ENCODE measurements at regions not wholly inside any gene's neighbourhood (a gene's known extent, or its start where the extent isn't known, plus 50 kb on each side); places are given as distances from the start of the nearest gene placed in this dataset.
"Not testable (repeated sequence)": the region's sequence is repeated elsewhere in the genome, so short reads cannot be mapped to it uniquely, and the experiment has no call there.

DNA sequence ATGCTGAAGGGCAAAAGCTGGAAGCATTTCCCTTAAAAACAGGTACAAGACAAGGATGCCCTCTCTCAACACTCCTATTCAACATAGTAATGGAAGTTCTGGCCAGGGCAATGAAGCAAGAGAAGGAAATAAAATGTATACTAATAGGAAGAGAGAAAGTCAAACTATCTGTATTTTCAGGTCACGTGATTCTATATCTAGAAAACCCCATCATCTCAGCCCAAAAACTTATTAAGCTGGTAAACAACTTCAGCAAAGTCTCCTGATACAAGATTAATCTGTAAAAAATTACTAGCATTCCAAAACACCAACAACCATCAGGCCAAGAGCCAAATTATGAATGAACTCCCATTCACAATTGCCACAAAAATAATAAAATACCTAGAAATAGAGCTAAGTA is 213.2 kb upstream of the CNTNAP5 start:
- ATAC-seq (replicated peaks; ENCODE audit: extremely low read depth, poor library complexity, severe bottlenecking) (no peak), DNase-seq (ENCODE audit: low spot score in 2 of 2) (no peak)
- Mint-ChIP-seq H3K9me3 (peaks cover 23% of the 10 kb centered on the region), H3K4me1 (no peaks in the 10 kb centered on the region), H3K36me3 (ENCODE audit: insufficient read depth) (no peaks in the 10 kb centered on the region), H3K4me3 (no peak overlapping the region), H3K27me3 (no peaks in the 10 kb centered on the region), H3K27ac (ENCODE audit: low read depth) (no peak overlapping the region)

DNA sequence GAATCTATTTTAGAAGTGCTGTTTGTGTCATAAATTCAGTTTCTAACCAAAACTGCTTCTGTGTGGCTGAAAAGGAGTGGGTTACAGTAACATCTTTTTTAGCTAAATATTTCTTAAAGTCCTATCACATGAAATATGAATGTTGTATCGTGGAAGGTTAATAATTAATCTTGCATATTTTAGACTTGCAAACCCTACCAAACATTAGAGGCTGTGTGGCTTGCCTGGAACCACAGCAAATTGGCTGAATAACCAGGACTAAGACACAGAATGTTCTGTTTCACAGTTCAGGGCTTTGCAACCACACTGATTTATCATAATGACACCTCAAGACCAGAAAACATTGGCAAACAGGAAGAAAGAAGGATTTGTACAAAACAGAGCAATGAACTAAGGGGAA is 208.9 kb upstream of the CNTNAP5 start:
- Mint-ChIP-seq H3K27me3 (no peaks in the 10 kb centered on the region), H3K9me3 (peaks cover 20% of the 10 kb centered on the region), H3K36me3 (ENCODE audit: insufficient read depth) (no peaks in the 10 kb centered on the region), H3K4me3 (no peak overlapping the region), H3K27ac (ENCODE audit: low read depth) (no peak overlapping the region), H3K4me1 (no peaks in the 10 kb centered on the region)
- ATAC-seq (replicated peaks; ENCODE audit: extremely low read depth, poor library complexity, severe bottlenecking) (no peak), DNase-seq (ENCODE audit: low spot score in 2 of 2) (no peak)

DNA sequence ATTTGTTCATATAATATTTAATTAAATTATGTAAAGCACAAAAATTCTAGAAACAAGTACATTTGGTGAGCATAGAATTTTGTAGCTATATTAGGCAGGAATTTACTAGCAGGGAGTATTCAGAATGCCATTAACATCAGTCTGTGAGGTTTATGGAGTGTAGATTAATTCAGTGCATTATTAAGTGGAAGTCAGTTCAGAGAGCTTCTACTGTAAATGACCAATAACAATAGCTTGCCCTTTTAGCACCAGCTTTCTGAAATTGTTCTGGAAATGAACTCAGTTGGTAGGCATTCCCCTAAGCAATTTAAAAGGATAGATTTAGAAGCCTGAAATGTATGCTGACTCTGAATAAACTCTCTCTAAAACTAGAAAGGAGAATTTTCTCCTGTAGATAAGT is 208.2 kb upstream of the CNTNAP5 start:
- Mint-ChIP-seq H3K4me1 (no peaks in the 10 kb centered on the region), H3K27ac (ENCODE audit: low read depth) (no peak overlapping the region), H3K4me3 (no peak overlapping the region), H3K27me3 (no peaks in the 10 kb centered on the region), H3K9me3 (peaks cover 24% of the 10 kb centered on the region), H3K36me3 (ENCODE audit: insufficient read depth) (no peaks in the 10 kb centered on the region)
- ATAC-seq (replicated peaks; ENCODE audit: extremely low read depth, poor library complexity, severe bottlenecking) (no peak), DNase-seq (ENCODE audit: low spot score in 2 of 2) (no peak)

DNA sequence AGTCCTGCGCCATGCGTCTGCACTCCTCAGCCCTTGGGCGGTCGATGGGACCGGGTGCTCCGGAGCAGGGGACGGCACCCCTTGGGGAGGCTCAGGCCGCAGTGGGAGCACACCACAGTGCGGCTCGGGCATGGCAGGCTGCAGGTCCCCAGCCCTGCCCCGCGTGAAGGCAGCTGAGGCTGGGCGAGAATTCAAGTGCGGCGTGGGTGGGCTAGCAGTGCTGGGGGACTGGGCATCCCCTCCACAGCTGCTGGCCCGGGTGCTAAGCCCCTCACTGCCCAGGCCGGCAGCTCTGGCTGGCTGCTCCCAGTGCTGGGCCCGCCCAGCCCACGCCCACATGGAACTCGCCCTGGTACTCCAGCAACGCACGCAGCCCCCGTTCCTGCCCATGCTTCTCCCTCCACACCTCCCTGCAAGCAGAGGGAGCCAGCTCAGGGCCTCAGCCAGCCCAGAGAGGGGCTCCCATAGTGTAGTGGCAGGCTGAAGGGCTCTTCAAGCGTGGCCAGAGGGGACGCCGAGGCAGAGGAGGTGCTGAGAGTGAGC is 198.3 kb upstream of the CNTNAP5 start:
- peaks cover 21% of the 10 kb centered on the region for H3K9me3 Mint-ChIP-seq
- no peaks in the 10 kb centered on the region for H3K36me3 Mint-ChIP-seq (ENCODE audit: insufficient read depth)
- ATAC-seq (replicated peaks; ENCODE audit: extremely low read depth, poor library complexity, severe bottlenecking) (no peak), DNase-seq (ENCODE audit: low spot score in 2 of 2) (no peak)
- H3K27me3 Mint-ChIP-seq, result no peaks in the 10 kb centered on the region
- H3K4me1 Mint-ChIP-seq, result no peaks in the 10 kb centered on the region
- no peak overlapping the region for H3K4me3 Mint-ChIP-seq
- no peak overlapping the region for H3K27ac Mint-ChIP-seq (ENCODE audit: low read depth)

- H3K4me1 Mint-ChIP-seq, result no peaks in the 10 kb centered on the region
- H3K27me3 Mint-ChIP-seq, result no peaks in the 10 kb centered on the region
- DNase-seq (ENCODE audit: low spot score in 2 of 2), result no peak
- no peak for ATAC-seq (replicated peaks; ENCODE audit: extremely low read depth, poor library complexity, severe bottlenecking)
- no peaks in the 10 kb centered on the region for H3K36me3 Mint-ChIP-seq (ENCODE audit: insufficient read depth)
- H3K9me3 Mint-ChIP-seq, result peaks cover 13% of the 10 kb centered on the region
- no peak overlapping the region for H3K27ac Mint-ChIP-seq (ENCODE audit: low read depth)
- no peak overlapping the region for H3K4me3 Mint-ChIP-seq
These were observed 185.8 kb upstream of the CNTNAP5 start for GRCh38 chr2:123839326-123839725.

GRCh38 chr2:123840016-123840415 is 185.1 kb upstream of the CNTNAP5 start:
- peaks cover 15% of the 10 kb centered on the region for H3K9me3 Mint-ChIP-seq
- H3K27ac Mint-ChIP-seq (ENCODE audit: low read depth), result no peak overlapping the region
- no peak for ATAC-seq (replicated peaks; ENCODE audit: extremely low read depth, poor library complexity, severe bottlenecking)
- no peaks in the 10 kb centered on the region for H3K27me3 Mint-ChIP-seq
- no peak overlapping the region for H3K4me3 Mint-ChIP-seq
- no peaks in the 10 kb centered on the region for H3K4me1 Mint-ChIP-seq
- DNase-seq (ENCODE audit: low spot score in 2 of 2), result no peak
- no peaks in the 10 kb centered on the region for H3K36me3 Mint-ChIP-seq (ENCODE audit: insufficient read depth)

DNA sequence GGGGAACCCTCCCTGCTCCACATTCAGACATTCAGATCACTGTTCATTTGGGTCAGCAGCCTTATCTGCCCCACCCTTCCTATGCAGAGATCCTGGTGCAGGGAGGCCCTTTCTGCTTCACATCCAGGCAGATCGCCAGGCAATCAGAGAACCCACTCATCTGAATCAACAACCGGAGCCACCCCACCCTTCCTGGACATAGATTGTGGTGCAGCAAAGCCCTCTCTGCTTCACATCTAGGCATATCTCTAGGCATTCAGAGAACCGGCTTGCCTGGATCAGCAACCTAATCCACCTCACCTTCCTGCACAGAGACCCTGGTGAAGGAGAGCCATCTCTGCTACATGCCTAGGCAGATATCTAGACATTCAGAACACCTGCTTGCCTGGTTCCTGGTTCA is 184.5 kb upstream of the CNTNAP5 start:
- DNase-seq (ENCODE audit: low spot score in 2 of 2), result no peak
- no peaks in the 10 kb centered on the region for H3K4me1 Mint-ChIP-seq
- ATAC-seq (replicated peaks; ENCODE audit: extremely low read depth, poor library complexity, severe bottlenecking), result no peak
- peaks cover 13% of the 10 kb centered on the region for H3K9me3 Mint-ChIP-seq
- H3K27me3 Mint-ChIP-seq, result no peaks in the 10 kb centered on the region
- H3K36me3 Mint-ChIP-seq (ENCODE audit: insufficient read depth), result no peaks in the 10 kb centered on the region
- no peak overlapping the region for H3K4me3 Mint-ChIP-seq
- no peak overlapping the region for H3K27ac Mint-ChIP-seq (ENCODE audit: low read depth)

GRCh38 chr2:123851281-123851680 is 173.8 kb upstream of the CNTNAP5 start:
- peaks cover 2% of the 10 kb centered on the region for H3K36me3 Mint-ChIP-seq (ENCODE audit: insufficient read depth)
- H3K27ac Mint-ChIP-seq (ENCODE audit: low read depth), result no peak overlapping the region
- DNase-seq (ENCODE audit: low spot score in 2 of 2), result no peak
- H3K4me3 Mint-ChIP-seq, result no peak overlapping the region
- no peaks in the 10 kb centered on the region for H3K4me1 Mint-ChIP-seq
- H3K9me3 Mint-ChIP-seq, result peaks cover 23% of the 10 kb centered on the region
- ATAC-seq (replicated peaks; ENCODE audit: extremely low read depth, poor library complexity, severe bottlenecking), result no peak
- no peaks in the 10 kb centered on the region for H3K27me3 Mint-ChIP-seq

DNA sequence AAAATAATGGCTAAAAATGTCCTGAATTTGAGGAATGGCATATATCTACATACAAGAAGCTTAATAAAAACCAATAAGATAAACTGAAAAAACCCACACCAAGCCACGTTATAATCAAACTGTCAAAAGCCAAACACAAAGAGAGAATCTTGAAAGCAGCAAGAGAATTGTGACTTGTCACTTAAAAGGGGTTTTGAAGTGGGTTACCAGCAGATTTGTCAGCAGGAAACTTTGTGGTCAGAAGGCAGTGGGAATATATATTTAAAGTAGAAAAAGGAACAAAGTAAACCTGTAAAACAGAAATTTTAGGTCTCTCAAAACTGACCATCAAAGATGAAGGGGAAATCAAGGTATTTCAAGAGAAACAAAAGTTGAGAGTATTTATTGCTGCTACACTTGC is 171.9 kb upstream of the CNTNAP5 start:
- ATAC-seq (replicated peaks; ENCODE audit: extremely low read depth, poor library complexity, severe bottlenecking) (no peak), DNase-seq (ENCODE audit: low spot score in 2 of 2) (no peak)
- peaks cover 2% of the 10 kb centered on the region for H3K36me3 Mint-ChIP-seq (ENCODE audit: insufficient read depth)
- H3K9me3 Mint-ChIP-seq, result peaks cover 28% of the 10 kb centered on the region
- H3K4me1 Mint-ChIP-seq, result no peaks in the 10 kb centered on the region
- no peak overlapping the region for H3K4me3 Mint-ChIP-seq
- H3K27ac Mint-ChIP-seq (ENCODE audit: low read depth), result no peak overlapping the region
- no peaks in the 10 kb centered on the region for H3K27me3 Mint-ChIP-seq

DNA sequence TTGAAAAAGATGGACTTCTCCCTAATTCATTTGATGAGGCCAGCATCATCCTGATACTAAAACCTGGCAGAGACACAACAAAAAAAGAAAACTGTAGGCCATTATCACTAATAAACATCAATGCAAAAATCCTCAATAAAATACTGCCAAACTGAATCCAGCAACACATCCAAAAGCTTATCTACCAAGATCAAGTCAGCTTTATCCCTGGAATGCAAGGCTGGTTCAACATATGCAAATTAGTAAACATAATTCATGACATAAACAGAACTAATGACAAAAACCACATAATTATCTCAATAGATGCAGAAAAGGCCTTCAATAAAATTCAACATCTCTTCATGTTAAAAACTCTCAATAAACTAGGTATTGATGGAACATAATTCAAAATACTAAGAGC is 166.1 kb upstream of the CNTNAP5 start:
- peaks cover 50% of the 10 kb centered on the region for H3K9me3 Mint-ChIP-seq
- H3K4me3 Mint-ChIP-seq; H3K27ac Mint-ChIP-seq (ENCODE audit: low read depth); H3K27me3 Mint-ChIP-seq; H3K36me3 Mint-ChIP-seq (ENCODE audit: insufficient read depth); H3K4me1 Mint-ChIP-seq; DNase-seq (ENCODE audit: low spot score in 2 of 2); ATAC-seq (replicated peaks; ENCODE audit: extremely low read depth, poor library complexity, severe bottlenecking): not testable (repeated sequence)

DNA sequence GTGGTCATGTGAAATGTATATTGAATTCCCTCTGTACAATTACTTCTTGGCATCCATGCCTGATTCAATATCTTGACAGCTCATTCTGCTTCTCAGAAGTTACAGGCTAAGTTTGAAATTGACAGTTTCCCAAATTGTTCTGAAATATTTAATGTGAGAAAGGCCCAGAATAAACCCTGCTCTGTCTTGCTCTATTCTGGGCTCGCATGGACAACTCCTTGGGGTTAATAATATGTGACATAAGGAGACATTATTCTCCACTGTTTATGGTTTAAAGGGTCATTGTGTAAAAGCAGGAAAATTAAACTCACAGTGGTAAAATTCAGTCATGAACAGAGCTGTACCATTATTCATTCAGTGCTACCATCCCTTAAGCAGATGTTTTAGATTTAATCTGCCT is 160.7 kb upstream of the CNTNAP5 start:
- peaks cover 36% of the 10 kb centered on the region for H3K9me3 Mint-ChIP-seq
- no peaks in the 10 kb centered on the region for H3K36me3 Mint-ChIP-seq (ENCODE audit: insufficient read depth)
- no peak for ATAC-seq (replicated peaks; ENCODE audit: extremely low read depth, poor library complexity, severe bottlenecking)
- H3K27me3 Mint-ChIP-seq, result no peaks in the 10 kb centered on the region
- no peak overlapping the region for H3K27ac Mint-ChIP-seq (ENCODE audit: low read depth)
- H3K4me1 Mint-ChIP-seq, result no peaks in the 10 kb centered on the region
- H3K4me3 Mint-ChIP-seq, result no peak overlapping the region
- DNase-seq (ENCODE audit: low spot score in 2 of 2), result no peak

GRCh38 chr2:123870206-123870880 is 154.7 kb upstream of the CNTNAP5 start:
- Mint-ChIP-seq H3K4me1 (no peaks in the 10 kb centered on the region), H3K36me3 (ENCODE audit: insufficient read depth) (no peaks in the 10 kb centered on the region), H3K9me3 (peaks cover 19% of the 10 kb centered on the region), H3K27me3 (no peaks in the 10 kb centered on the region), H3K4me3 (no peak overlapping the region), H3K27ac (ENCODE audit: low read depth) (no peak overlapping the region)
- DNase-seq (ENCODE audit: low spot score in 2 of 2) (no peak), ATAC-seq (replicated peaks; ENCODE audit: extremely low read depth, poor library complexity, severe bottlenecking) (no peak)

GRCh38 chr2:123870881-123871276 is 154.2 kb upstream of the CNTNAP5 start:
- ATAC-seq (replicated peaks; ENCODE audit: extremely low read depth, poor library complexity, severe bottlenecking) (no peak), DNase-seq (ENCODE audit: low spot score in 2 of 2) (no peak)
- Mint-ChIP-seq H3K36me3 (ENCODE audit: insufficient read depth) (no peaks in the 10 kb centered on the region), H3K27ac (ENCODE audit: low read depth) (no peak overlapping the region), H3K4me3 (no peak overlapping the region), H3K4me1 (no peaks in the 10 kb centered on the region), H3K9me3 (peaks cover 23% of the 10 kb centered on the region), H3K27me3 (no peaks in the 10 kb centered on the region)
